Transverse colon (tissue), 4 donors: ENCODE measurements at regions not wholly inside any gene's neighbourhood (a gene's known extent, or its start where the extent isn't known, plus 50 kb on each side); places are given as distances from the start of the nearest gene placed in this dataset.

Experiments used
- DNase-seq: peaks from one replicate; pipeline ENCODE4 v3.0.0-alpha.2; 2019
- H3K27ac ChIP-seq, 4 donors: fragments of 200-600 bp; sonication (generic); 2 replicates each; pipeline ENCODE4 v1.5.1; 2016 to 2018; ENCODE audit warnings: inconsistent platforms in 4 of 4
- H3K27me3 ChIP-seq: fragments of 200-600 bp; sonication (generic); 2 replicates; pipeline ENCODE4 v1.5.1; 2017; ENCODE audit warnings: inconsistent platforms
- H3K36me3 ChIP-seq, 4 donors: fragments of 200-600 bp; sonication (generic); 2 replicates each; pipeline ENCODE4 v1.5.1; 2017 to 2019; ENCODE audit warnings: inconsistent platforms in 4 of 4
- H3K4me1 ChIP-seq, 4 donors: fragments of 200-600 bp; sonication (generic); 2 replicates each; pipeline ENCODE4 v1.5.1; 2017 to 2020; ENCODE audit warnings: inconsistent platforms in 4 of 4
- H3K4me3 ChIP-seq, 4 donors: fragments of 200-600 bp; sonication (generic); 1 replicate in 1 of 4; 2 replicates in 3 of 4; pipeline versions ENCODE4 v1.5.1 to v1.6.1; 2017 to 2019; ENCODE audit warnings: inconsistent platforms in 4 of 4
- H3K9me3 ChIP-seq, 2 donors: fragments of 200-600 bp; sonication (generic); 2 replicates each; pipeline ENCODE4 v1.5.1; 2017 to 2019; ENCODE audit warnings: inconsistent platforms in 2 of 2
- CTCF ChIP-seq, 5 experiments: fragments of 200-600 bp in 3 of 5; fragments of 450-650 bp in 2 of 5; sonication (generic) in 3 of 5; IDR thresholded peaks; 1 replicate in 2 of 5; 2 replicates in 3 of 5; pipeline ENCODE4 v1.5.1; 2016 to 2017; ENCODE audit warnings: antibody characterized with exemption in 5 of 5, inconsistent platforms in 3 of 5, mild to moderate bottlenecking in 2 of 5, moderate library complexity in 1 of 5
- EP300 ChIP-seq: sonication (generic); formaldehyde crosslinking; IDR thresholded peaks from one replicate; pipeline ENCODE4 v1.6.1; 2017; ENCODE audit warnings: antibody characterized with exemption, low read depth
- POLR2A ChIP-seq: fragments of 450-650 bp; IDR thresholded peaks from one replicate; pipeline ENCODE4 v1.6.1; 2016; ENCODE audit warnings: antibody characterized with exemption, mild to moderate bottlenecking, moderate library complexity
- POLR2AphosphoS5 ChIP-seq, 3 donors: sonication (generic); formaldehyde crosslinking; IDR thresholded peaks; one replicate each; pipeline ENCODE4 v1.6.1; 2016; ENCODE audit warnings: antibody characterized with exemption in 3 of 3
- WGBS, 2 donors: methylation state at CpG; one replicate each; pipeline ENCODE4 v1.1.5; 2018; ENCODE audit warnings: low coverage in 1 of 2; 5-methylcytosine and 5-hydroxymethylcytosine counted together
- in situ Hi-C, 4 donors: fragments of 200-750 bp; cut with MboI; loops; one replicate each; pipeline versions ENCODE4 v1.15.0 to v1.15.1; 2017; ENCODE audit warnings: low sequenced_read_pairs in 3 of 4, low pct_ligation_motif_present in 1 of 4, low pct_unique_long_range_greater_than_20kb in 1 of 4
- intact Hi-C: fragments of 100-400 bp; cut with DNase I; formaldehyde crosslinking; loops from one replicate; pipeline ENCODE4 v1.15.1; 2023; ENCODE audit warnings: low total_unique reads

- in situ Hi-C loops: no loop called here
Observed at GRCh38 chr6:165742047-165742446, 79.0 kb upstream of the PDE10A start.

GRCh38 chr6:165737396-165737795 lies 74.4 kb upstream of the PDE10A start:
- TF ChIP-seq POLR2A (no peak), CTCF (IDR thresholded peaks at IDR 0.05) (no peak), EP300 (no peak), POLR2AphosphoS5 (IDR thresholded peaks at IDR 0.05) (no peak)
- in situ Hi-C loops: no loop called here
- H3K36me3 ChIP-seq: no peaks in the 10 kb centered on the region
- no peaks in the 10 kb centered on the region for H3K27me3 ChIP-seq
- intact Hi-C loops: no loop called here
- DNase-seq: no peak
- H3K4me3 ChIP-seq: no peak overlapping the region
- H3K4me1 ChIP-seq: no peaks in the 10 kb centered on the region
- no peak overlapping the region for H3K27ac ChIP-seq
- H3K9me3 ChIP-seq: peaks cover 0 to 2% of the 10 kb centered on the region in 2 donors
- 80 to 91% methylated on average over 1 of the region's 1 CpG for WGBS, 2 donors

More at GRCh38 chr6:165742047-165742446, 79.0 kb upstream of the PDE10A start:
- WGBS, 2 donors: 71 to 85% methylated on average over 2 to 7 of the region's 7 CpGs
- TF ChIP-seq POLR2A (no peak), EP300 (no peak), POLR2AphosphoS5 (IDR thresholded peaks at IDR 0.05) (no peak), CTCF (IDR thresholded peaks at IDR 0.05) (no peak)
- Histone ChIP-seq H3K36me3 (no peaks in the 10 kb centered on the region), H3K27me3 (no peaks in the 10 kb centered on the region), H3K4me3 (no peak overlapping the region), H3K4me1 (no peaks in the 10 kb centered on the region), H3K27ac (no peak overlapping the region), H3K9me3 (peaks cover 0 to 2% of the 10 kb centered on the region in 2 donors)
- DNase-seq: no peak
- intact Hi-C loops: no loop called here

- H3K27me3 ChIP-seq: no peaks in the 10 kb centered on the region
- no peak overlapping the region for H3K4me3 ChIP-seq
- H3K27ac ChIP-seq: no peak overlapping the region
- DNase-seq: no peak
- TF ChIP-seq EP300 (no peak), POLR2A (no peak), CTCF (IDR thresholded peaks at IDR 0.05) (no peak)
- in situ Hi-C loops: no loop called here
- H3K4me1 ChIP-seq: no peaks in the 10 kb centered on the region
- no peaks in the 10 kb centered on the region for H3K36me3 ChIP-seq
- peaks cover 0 to 2% of the 10 kb centered on the region in 2 donors for H3K9me3 ChIP-seq
- intact Hi-C loops: no loop called here
Observed at GRCh38 chr6:165735065-165735464, 72.0 kb upstream of the PDE10A start.

GRCh38 chr6:165733489-165733791 lies 70.4 kb upstream of the PDE10A start:
- Histone ChIP-seq H3K4me1 (no peaks in the 10 kb centered on the region), H3K9me3 (peaks cover 0 to 2% of the 10 kb centered on the region in 2 donors), H3K27me3 (no peaks in the 10 kb centered on the region), H3K36me3 (no peaks in the 10 kb centered on the region), H3K4me3 (no peak overlapping the region), H3K27ac (no peak overlapping the region)
- no peak for DNase-seq
- TF ChIP-seq CTCF (IDR thresholded peaks at IDR 0.05) (no peak), POLR2AphosphoS5 (IDR thresholded peaks at IDR 0.05) (no peak), EP300 (no peak), POLR2A (no peak)
- in situ Hi-C loops: loop anchor here in 2 of 4 donors (5.0 kb wide), 1 partner anchor 119 kb away; no protein-coding TSS in a partner anchor
- intact Hi-C loops: no loop called here
- 33 to 62% methylated on average over 1 of the region's 1 CpG for WGBS, 2 donors
